SK-N-DZ (cell line): ENCODE measurements at regions not wholly inside any gene's neighbourhood (a gene's known extent, or its start where the extent isn't known, plus 50 kb on each side); places are given as distances from the start of the nearest gene placed in this dataset.

Source experiments
- DNase-seq: peaks from one replicate; pipeline ENCODE4 v3.0.0-alpha.2; 2015; ENCODE audit warnings: low spot score

DNA sequence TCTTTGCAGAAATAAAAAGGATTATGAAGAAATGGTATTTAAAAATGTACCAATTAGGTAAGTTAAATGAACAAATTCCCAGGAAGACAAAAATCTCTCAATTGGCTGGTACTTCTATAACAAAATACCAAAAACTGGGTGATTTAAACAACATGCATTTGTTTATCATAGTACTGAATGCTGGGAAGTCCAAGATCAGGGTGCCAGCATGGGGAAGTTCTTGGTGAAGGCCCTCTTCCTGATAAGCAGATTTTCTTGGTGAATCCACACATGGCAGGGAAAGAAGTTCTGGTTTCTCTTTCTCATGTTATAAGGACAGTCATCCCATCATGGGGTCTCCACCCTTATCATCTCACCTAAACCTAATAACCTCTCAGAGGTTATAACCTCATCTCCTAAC lies 271.6 kb upstream of the SETBP1 start:
- no peak for DNase-seq

- no peak for DNase-seq
Measured at GRCh38 chr18:44409515-44409914, 271.2 kb upstream of the SETBP1 start.

DNA sequence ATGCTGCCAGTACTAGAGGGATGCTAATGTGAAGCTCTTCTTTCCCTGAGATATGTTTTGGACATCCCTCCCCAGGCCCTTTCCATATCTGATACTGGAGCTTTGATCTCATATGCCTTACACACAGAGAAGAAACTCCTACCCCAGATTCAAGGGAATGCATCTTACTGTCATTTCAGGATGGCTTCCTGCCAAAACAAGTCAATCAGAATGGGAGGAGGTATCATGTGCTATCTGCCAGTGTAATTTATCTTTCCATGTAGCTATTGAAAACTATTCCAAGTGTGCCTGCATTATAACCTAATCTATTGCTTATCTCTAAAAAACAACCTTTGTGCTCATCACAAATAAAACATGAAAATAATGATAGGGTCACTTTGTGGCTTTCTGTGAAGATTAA lies 269.9 kb upstream of the SETBP1 start:
- DNase-seq, result no peak

DNA sequence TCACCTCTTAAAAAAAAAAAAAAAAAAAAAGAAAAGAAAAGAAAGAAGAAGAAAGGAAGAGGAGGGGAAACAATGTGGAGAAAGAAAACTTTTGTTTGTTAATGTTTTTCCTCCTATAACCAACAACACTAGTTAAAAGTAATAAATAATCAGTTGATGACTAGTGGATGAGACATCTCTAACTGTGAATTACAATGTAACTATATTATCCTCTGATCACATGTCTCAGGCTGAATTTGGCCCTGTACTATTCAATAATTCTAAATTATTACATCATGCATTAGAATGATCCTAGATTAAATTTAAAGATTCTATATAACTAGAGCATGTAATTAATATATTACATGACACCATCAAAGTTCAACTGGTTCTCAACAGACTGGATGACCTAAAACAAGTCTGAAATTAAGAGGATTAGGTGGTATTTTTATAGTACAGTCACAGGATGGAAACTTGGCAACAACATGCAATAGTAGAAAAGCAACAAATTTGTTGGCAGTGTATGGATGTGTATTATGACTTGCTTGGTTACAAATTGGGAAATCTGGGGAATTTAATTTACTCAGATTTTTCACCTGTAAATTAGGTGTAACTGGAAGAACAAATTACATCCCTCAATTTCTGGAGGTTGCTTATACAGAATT lies 269.3 kb upstream of the SETBP1 start:
- DNase-seq, result no peak

- no peak for DNase-seq
Measured at GRCh38 chr18:44411976-44412375, 268.7 kb upstream of the SETBP1 start.

DNA sequence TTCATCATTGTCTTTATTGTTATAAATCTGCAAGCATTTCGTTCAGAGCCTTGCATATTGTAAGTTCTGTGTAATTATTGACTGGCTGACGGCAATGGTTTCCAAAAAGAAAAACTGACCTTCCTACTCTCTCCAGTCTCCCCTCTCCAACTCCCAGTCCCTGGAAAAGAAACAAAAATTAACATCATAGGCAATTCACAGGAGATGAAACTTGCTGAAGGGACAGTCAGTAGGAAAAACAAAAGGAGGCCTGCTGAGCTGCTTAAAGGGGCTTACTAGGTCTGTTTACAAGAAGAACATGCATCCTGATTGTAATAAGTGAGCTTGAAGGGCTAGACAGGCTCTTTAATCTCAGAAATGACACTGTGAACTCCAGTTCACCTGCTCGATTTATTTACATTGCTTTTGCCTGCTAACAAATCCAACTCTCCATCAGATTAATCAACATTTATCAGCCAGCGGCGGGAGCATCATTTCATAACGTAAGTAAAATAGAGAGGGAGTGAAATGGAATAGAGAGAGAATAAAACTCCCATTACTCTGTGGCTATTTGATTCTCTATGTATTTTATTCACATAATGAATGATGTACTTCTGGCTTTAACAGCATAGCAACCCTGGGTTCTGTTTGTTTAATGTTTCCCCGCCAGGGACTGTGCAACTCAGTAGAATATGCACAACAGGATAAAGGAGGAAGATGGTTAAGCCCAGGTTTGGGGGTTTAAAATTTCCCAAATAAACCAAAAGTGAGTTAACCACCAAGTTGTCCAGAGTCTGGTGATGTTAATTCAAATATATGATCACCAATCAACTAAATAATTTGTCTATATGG lies 256.7 kb upstream of the SETBP1 start:
- DNase-seq, result no peak

GRCh38 chr18:44424645-44425035 lies 256.0 kb upstream of the SETBP1 start:
- no peak for DNase-seq

GRCh38 chr18:44425161-44425560 lies 255.5 kb upstream of the SETBP1 start:
- DNase-seq, result no peak

- DNase-seq, result no peak
Measured at GRCh38 chr18:44437603-44438002, 243.1 kb upstream of the SETBP1 start.

DNA sequence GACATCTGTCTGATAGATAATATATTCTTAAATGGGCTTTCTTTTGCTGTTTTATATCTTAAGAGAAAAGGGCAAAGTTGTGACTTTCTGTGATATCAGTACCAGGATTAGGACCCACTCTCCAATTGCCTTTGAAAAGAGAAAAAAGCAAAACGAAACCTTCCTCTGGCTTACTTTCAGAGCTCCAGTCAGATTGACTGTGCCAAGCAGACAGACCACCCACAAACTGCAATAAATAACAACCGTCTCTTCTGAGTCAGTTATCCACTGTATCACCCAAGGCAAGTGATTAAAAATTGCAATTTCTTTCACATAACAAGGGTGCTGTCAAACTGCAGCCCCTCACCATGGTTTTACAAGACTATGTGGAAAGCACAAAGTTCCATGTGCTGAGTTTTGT lies 230.5 kb upstream of the SETBP1 start:
- DNase-seq, result no peak

GRCh38 chr18:44452346-44452745 lies 228.3 kb upstream of the SETBP1 start:
- DNase-seq, result no peak

DNA sequence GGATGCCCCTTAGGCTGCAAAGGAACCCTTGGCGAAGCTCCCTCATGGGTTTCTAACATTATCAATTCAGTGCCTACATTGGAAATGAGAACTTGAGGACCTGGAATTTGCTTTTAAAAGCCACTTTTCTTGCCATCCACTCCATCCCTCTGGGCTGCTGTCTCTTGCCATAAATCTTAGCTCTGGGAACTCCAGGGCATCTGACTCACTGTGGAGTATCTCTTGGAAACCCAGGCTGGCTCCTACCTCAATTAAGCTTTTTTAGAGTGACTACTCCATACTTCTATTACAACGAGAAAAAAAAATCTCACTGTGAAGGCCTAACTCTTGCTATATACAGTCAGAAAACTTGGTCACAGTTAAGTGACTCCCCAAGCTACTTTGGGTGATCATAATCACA lies 227.2 kb upstream of the SETBP1 start:
- DNase-seq, result no peak

- no peak for DNase-seq
Measured at GRCh38 chr18:44458777-44459176, 221.9 kb upstream of the SETBP1 start.

GRCh38 chr18:44464398-44465180 lies 216.1 kb upstream of the SETBP1 start:
- DNase-seq, result no peak

GRCh38 chr18:44465381-44465841 lies 215.3 kb upstream of the SETBP1 start:
- DNase-seq, result no peak

DNA sequence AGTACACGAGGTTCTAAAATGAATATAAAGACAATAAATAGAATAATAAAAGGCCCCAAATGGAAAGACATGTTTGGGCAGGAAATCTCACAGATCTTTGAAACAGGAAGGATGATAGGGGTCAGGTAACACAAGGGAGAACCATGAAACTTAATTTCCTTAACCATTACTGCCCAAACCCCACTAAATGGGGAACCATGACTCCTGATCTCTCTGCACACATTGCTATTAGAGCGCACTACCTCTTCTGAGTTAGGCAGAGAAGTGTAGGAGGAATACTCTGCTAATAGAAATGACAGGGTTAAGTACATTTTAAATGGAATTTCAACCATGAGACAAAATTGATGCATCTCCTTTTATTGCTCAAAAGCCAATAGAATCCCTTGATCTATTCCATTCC lies 213.7 kb upstream of the SETBP1 start:
- DNase-seq, result no peak

DNA sequence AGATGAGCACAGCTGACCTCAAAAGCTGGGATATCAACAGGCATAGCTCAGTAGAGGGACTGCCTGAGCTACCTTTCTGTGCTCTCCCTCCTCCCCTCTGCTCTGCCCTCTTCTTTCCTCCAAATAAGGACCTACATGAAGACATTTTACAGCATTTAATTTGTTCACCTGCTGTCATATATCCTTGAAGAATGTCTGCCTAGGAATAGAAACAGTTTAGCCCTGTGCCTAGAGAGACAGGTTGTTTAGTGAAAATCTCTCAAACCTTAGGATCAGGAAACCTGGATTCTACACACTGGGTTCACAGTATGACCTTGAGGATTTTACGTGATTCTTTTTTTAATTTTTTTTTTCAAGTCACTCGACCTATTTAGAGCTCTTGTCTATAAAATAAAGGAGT lies 213.0 kb upstream of the SETBP1 start:
- DNase-seq, result no peak

DNA sequence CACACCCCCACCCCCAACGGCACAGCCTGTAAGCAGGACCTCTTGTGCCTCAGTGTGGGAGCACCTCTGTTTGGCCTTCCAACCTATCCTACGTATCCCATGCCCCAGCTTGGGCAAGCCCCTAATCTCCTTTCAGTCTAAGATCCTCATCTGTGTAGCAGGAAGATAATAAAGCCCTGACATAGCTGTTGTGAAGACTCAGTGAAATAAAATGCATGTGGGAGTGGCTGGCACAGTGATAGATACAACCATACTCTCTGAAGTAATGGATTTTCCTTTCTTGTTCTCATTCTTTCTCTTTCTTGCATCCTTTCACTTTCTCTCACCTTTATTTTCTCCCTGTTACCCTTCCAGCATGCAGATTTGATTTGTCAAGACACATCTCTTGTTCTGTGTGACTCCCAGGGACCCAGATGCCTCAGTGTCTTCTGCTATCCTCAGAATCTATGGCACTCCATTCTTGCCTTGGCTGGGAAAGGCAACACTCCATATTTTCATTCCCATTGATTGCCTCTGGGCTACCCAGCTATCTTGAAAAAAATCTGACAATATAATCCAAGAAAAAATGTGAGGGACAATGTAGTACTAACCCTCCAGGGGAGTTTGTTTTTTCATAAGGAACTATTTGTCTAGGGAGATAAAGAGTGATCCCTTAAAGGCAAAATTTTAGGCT lies 207.2 kb upstream of the SETBP1 start:
- DNase-seq, result no peak

DNA sequence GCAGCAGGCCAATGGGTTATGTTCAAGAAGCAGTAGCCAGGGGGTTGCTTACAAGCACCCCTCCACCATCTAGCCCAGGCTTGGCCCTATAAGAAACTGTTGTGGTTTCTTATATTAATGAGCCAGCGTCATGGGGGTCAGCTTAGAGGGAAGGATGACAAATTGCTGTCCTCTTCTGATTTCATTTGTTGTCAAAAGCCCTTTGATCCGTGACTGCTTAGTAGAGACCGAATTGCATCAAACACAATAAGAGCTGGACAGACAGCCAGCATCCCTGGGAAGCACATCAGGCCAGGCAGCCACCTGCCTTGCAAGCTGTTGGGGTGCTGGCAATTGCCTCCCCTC lies 206.6 kb upstream of the SETBP1 start:
- no peak for DNase-seq

- DNase-seq, result no peak
Measured at GRCh38 chr18:44474591-44474990, 206.1 kb upstream of the SETBP1 start.

- DNase-seq, result no peak
Measured at GRCh38 chr18:44482761-44483160, 197.9 kb upstream of the SETBP1 start.

DNA sequence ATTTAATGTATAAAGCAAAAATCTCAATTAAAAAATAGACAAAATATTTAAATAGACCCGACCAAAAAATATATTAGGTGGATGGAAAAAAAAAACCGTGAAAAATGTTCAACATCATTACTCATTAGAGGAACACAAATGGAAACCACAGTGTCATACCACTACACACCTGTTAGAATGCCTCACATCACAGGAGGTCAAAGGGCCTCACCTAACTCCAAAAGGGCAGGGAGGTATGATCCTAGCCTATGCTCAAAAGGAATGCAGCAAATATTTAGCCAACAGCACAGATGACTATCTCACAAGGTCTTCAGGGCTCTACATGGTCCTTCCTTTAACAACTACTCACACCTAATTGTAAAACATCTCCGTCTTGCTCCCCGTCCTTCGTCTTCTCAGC lies 185.5 kb upstream of the SETBP1 start:
- no peak for DNase-seq
